H9 (cell line): ENCODE measurements at regions not wholly inside any gene's neighbourhood (a gene's known extent, or its start where the extent isn't known, plus 50 kb on each side); places are given as distances from the start of the nearest gene placed in this dataset.

Experiments
- DNase-seq: peaks from one replicate; pipeline ENCODE4 v3.0.0-alpha.2; 2017
- H2AFZ ChIP-seq: one replicate; pipeline ENCODE4 v1.6.1; 2013; ENCODE audit warnings: mild to moderate bottlenecking, low read length, control low read depth, moderate library complexity
- H2AK5ac ChIP-seq: 2 replicates; pipeline ENCODE4 v1.6.1; 2013; ENCODE audit warnings: low read length, control low read depth, mixed read lengths; ENCODE audit not compliant: insufficient read length
- H2BK120ac ChIP-seq: one replicate; pipeline ENCODE4 v1.6.1; 2013; ENCODE audit warnings: low read depth, mild to moderate bottlenecking, low read length, control low read depth, inconsistent platforms; ENCODE audit not compliant: poor library complexity, severe bottlenecking
- H2BK12ac ChIP-seq: 2 replicates; pipeline ENCODE4 v1.6.1; 2013; ENCODE audit warnings: low read length, control low read depth, mixed read lengths, low read depth; ENCODE audit not compliant: insufficient read length
- H2BK15ac ChIP-seq: 2 replicates; pipeline ENCODE4 v1.6.1; 2013; ENCODE audit warnings: low read depth, low read length, control low read depth
- H2BK20ac ChIP-seq: one replicate; pipeline ENCODE4 v1.6.1; 2013; ENCODE audit warnings: low read depth, mild to moderate bottlenecking, low read length, control low read depth, inconsistent platforms; ENCODE audit not compliant: poor library complexity, severe bottlenecking
- H2BK5ac ChIP-seq: 2 replicates; pipeline ENCODE4 v1.6.1; 2013; ENCODE audit warnings: low read length, control low read depth, mixed read lengths; ENCODE audit not compliant: insufficient read length
- H3K14ac ChIP-seq: 2 replicates; pipeline ENCODE4 v1.6.1; 2013; ENCODE audit warnings: low read length, control low read depth; ENCODE audit not compliant: insufficient read depth
- H3K18ac ChIP-seq: 2 replicates; pipeline ENCODE4 v1.6.1; 2013; ENCODE audit warnings: low read depth, mild to moderate bottlenecking, mixed read lengths, low read length, control low read depth; ENCODE audit not compliant: insufficient read length
- H3K23ac ChIP-seq: 2 replicates; pipeline ENCODE4 v1.6.1; 2013; ENCODE audit warnings: low read length, control low read depth, mixed read lengths, low read depth; ENCODE audit not compliant: insufficient read length
- H3K23me2 ChIP-seq: 2 replicates; pipeline ENCODE4 v1.6.1; 2013; ENCODE audit warnings: low read depth, mild to moderate bottlenecking, mixed read lengths, low read length, control low read depth; ENCODE audit not compliant: insufficient read length, poor library complexity, severe bottlenecking
- H3K27ac ChIP-seq: 2 replicates; pipeline ENCODE4 v1.5.1; 2013; ENCODE audit warnings: low read length, control low read depth, mixed read lengths, low read depth; ENCODE audit not compliant: insufficient read length
- H3K27me3 ChIP-seq: 2 replicates; pipeline ENCODE4 v1.6.1; 2013; ENCODE audit warnings: low read length, control low read depth, inconsistent platforms; ENCODE audit not compliant: insufficient read depth
- H3K4ac ChIP-seq: 2 replicates; pipeline ENCODE4 v1.6.1; 2013; ENCODE audit warnings: low read depth, mild to moderate bottlenecking, control low read depth, inconsistent platforms, low read length, moderate library complexity
- H3K4me1 ChIP-seq: 2 replicates; pipeline ENCODE4 v1.6.1; 2013; ENCODE audit warnings: low read length, control low read depth, inconsistent platforms; ENCODE audit not compliant: insufficient read depth
- H3K4me2 ChIP-seq: 2 replicates; pipeline ENCODE4 v1.6.1; 2013; ENCODE audit warnings: low read length, control low read depth, mixed read lengths; ENCODE audit not compliant: insufficient read length, insufficient read depth
- H3K56ac ChIP-seq: 2 replicates; pipeline ENCODE4 v1.6.1; 2013; ENCODE audit warnings: low read depth, mild to moderate bottlenecking, mixed read lengths, low read length, control low read depth; ENCODE audit not compliant: insufficient read length
- H3K79me1 ChIP-seq: 2 replicates; pipeline ENCODE4 v1.6.1; 2013; ENCODE audit warnings: low read depth, mild to moderate bottlenecking, moderate library complexity, low read length, control low read depth, inconsistent platforms; ENCODE audit not compliant: insufficient read depth, poor library complexity, severe bottlenecking
- H3K79me2 ChIP-seq: 2 replicates; pipeline ENCODE4 v1.6.1; 2013; ENCODE audit warnings: low read length, control low read depth, inconsistent platforms; ENCODE audit not compliant: insufficient read depth
- H3K9ac ChIP-seq: 2 replicates; pipeline ENCODE4 v1.6.1; 2013; ENCODE audit warnings: low read length, control low read depth, mixed read lengths; ENCODE audit not compliant: insufficient read length; ENCODE audit errors: extremely low read depth
- H3K9me3 ChIP-seq: one replicate; pipeline ENCODE4 v1.6.1; 2013; ENCODE audit warnings: low read depth, low read length, inconsistent platforms; ENCODE audit not compliant: control insufficient read depth
- H3T11ph ChIP-seq: one replicate; pipeline ENCODE4 v1.6.1; 2013; ENCODE audit warnings: mild to moderate bottlenecking, low read length, control low read depth, inconsistent platforms
- H4K20me1 ChIP-seq: one replicate; pipeline ENCODE4 v1.6.1; 2013; ENCODE audit not compliant: control insufficient read depth, insufficient read length, insufficient read depth
- H4K5ac ChIP-seq: 2 replicates; pipeline ENCODE4 v1.6.1; 2013; ENCODE audit warnings: low read depth, mild to moderate bottlenecking, mixed read lengths, low read length, control low read depth; ENCODE audit not compliant: insufficient read length
- H4K8ac ChIP-seq: replicated peaks from 2 replicates; pipeline ENCODE4 v1.6.1; 2013; ENCODE audit warnings: low read length, control low read depth, mixed read lengths, low read depth; ENCODE audit not compliant: insufficient read length
- H4K91ac ChIP-seq: 2 replicates; pipeline ENCODE4 v1.6.1; 2013; ENCODE audit warnings: low read depth, mild to moderate bottlenecking, moderate library complexity, mixed read lengths, low read length, control low read depth; ENCODE audit not compliant: insufficient read length
- H3K27ac Mint-ChIP-seq, 3 experiments: 2 replicates in 2 of 3; 3 replicates in 1 of 3; pipeline ENCODE4 v1.8.0; 2020 to 2021; ENCODE audit warnings: mixed read lengths in 3 of 3, mild to moderate bottlenecking in 1 of 3, moderate library complexity in 1 of 3
- H3K27me3 Mint-ChIP-seq: 2 replicates; pipeline ENCODE4 v1.8.0; 2021; ENCODE audit warnings: low read depth, mild to moderate bottlenecking, moderate library complexity, mixed read lengths
- H3K36me3 Mint-ChIP-seq, 3 experiments: 2 replicates in 2 of 3; 3 replicates in 1 of 3; pipeline ENCODE4 v1.8.0; 2020 to 2021; ENCODE audit warnings: low read depth in 3 of 3, mixed read lengths in 3 of 3; ENCODE audit not compliant: insufficient read depth in 1 of 3
- H3K4me1 Mint-ChIP-seq, 2 experiments: 2 replicates each; pipeline ENCODE4 v1.8.0; 2020; ENCODE audit warnings: mixed read lengths in 2 of 2
- H3K4me3 Mint-ChIP-seq, 2 experiments: 2 replicates in 1 of 2; 3 replicates in 1 of 2; pipeline ENCODE4 v1.8.0; 2020 to 2021; ENCODE audit warnings: mild to moderate bottlenecking in 2 of 2, mixed read lengths in 2 of 2, moderate library complexity in 1 of 2
- H3K9me3 Mint-ChIP-seq, 2 experiments: 2 replicates in 1 of 2; 3 replicates in 1 of 2; pipeline ENCODE4 v1.8.0; 2020; ENCODE audit warnings: mild to moderate bottlenecking in 2 of 2, mixed read lengths in 2 of 2, moderate library complexity in 1 of 2
- WGBS: extraction: QIAGEN DNeasy Blood & Tissue Kit; methylation state at CpG from one replicate; pipeline ENCODE4 v1.1.7; 2013; ENCODE audit warnings: missing lambda C conversion rate, low lambda C conversion rate, mixed read lengths; ENCODE audit not compliant: insufficient read length; ENCODE audit errors: extremely low coverage; 5-methylcytosine and 5-hydroxymethylcytosine counted together
- TF ChIP-seq, protein P1 (sequence below): fragments of 200-600 bp; sonication (generic); conservative IDR thresholded peaks from 3 replicates; pipeline ENCODE4 v1.8.0; 2021; ENCODE audit warnings: antibody characterized with exemption, mild to moderate bottlenecking

DNA sequence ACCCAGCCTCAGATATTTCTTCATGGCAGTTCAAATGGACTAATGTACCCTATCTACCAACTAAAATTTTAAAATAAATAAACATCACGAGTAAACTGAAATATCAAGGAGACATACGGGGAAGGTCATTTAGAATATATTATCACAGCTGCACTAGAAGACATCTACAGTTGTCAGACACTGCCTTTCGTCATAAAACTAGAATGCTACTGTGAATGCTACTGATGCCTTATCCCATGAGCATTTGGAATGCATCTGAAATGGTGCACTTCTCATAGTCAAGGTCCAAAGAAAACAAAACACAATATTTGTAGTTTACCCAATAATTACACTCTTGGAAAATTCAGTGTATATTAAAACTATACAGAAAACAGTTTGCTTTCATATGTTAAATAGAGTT is 165.2 kb downstream of the MREG start:
- Histone ChIP-seq H3K79me2 (no peaks in the 10 kb centered on the region), H3K79me1 (no peaks in the 10 kb centered on the region), H3K56ac (no peak overlapping the region), H3K4ac (no peak overlapping the region), H3K27me3 (no peaks in the 10 kb centered on the region), H2BK5ac (no peak overlapping the region), H4K5ac (no peak overlapping the region), H3K4me2 (no peak overlapping the region), H3K14ac (no peak overlapping the region), H3K9ac (no peak overlapping the region), H3K27ac (no peak overlapping the region), H2AK5ac (no peak overlapping the region), H2BK12ac (no peak overlapping the region), H3K9me3 (no peaks in the 10 kb centered on the region), H2BK20ac (no peak overlapping the region), H2BK15ac (no peak overlapping the region), H2AFZ (no peak overlapping the region), H2BK120ac (no peak overlapping the region), H3K23me2 (no peaks in the 10 kb centered on the region), H4K20me1 (no peaks in the 10 kb centered on the region), H4K8ac (no peak overlapping the region), H3T11ph (no peak overlapping the region), H3K23ac (no peak overlapping the region), H3K4me1 (no peaks in the 10 kb centered on the region), H3K18ac (no peak overlapping the region), H4K91ac (no peak overlapping the region)
- H3K4me3 Mint-ChIP-seq = no peak overlapping the region
- no peak overlapping the region for H3K27ac Mint-ChIP-seq
- DNase-seq = no peak
- no CpG with 5 or more reads among the region's 3 CpGs for whole genome bisulfite sequencing
- TF ChIP-seq, protein P1, sequence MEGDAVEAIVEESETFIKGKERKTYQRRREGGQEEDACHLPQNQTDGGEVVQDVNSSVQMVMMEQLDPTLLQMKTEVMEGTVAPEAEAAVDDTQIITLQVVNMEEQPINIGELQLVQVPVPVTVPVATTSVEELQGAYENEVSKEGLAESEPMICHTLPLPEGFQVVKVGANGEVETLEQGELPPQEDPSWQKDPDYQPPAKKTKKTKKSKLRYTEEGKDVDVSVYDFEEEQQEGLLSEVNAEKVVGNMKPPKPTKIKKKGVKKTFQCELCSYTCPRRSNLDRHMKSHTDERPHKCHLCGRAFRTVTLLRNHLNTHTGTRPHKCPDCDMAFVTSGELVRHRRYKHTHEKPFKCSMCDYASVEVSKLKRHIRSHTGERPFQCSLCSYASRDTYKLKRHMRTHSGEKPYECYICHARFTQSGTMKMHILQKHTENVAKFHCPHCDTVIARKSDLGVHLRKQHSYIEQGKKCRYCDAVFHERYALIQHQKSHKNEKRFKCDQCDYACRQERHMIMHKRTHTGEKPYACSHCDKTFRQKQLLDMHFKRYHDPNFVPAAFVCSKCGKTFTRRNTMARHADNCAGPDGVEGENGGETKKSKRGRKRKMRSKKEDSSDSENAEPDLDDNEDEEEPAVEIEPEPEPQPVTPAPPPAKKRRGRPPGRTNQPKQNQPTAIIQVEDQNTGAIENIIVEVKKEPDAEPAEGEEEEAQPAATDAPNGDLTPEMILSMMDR = no peak
- no peaks in the 10 kb centered on the region; the same call in 1 of the 2 replicates for H3K27me3 Mint-ChIP-seq
- H3K9me3 Mint-ChIP-seq = peaks cover 0 to 2% of the 10 kb centered on the region in 2 experiments; a peak in 1 of 5 replicates
- peaks cover 5 to 11% of the 10 kb centered on the region in 2 experiments; a peak in 3 of 4 replicates for H3K4me1 Mint-ChIP-seq
- 0 out of 7 replicates have a peak, but pooled peaks cover 0 to 2% (median 0%) of the 10 kb centered on the region in 3 experiments for H3K36me3 Mint-ChIP-seq
